GM11168 (cell line): ENCODE measurements at regions not wholly inside any gene's neighbourhood (a gene's known extent, or its start where the extent isn't known, plus 50 kb on each side); places are given as distances from the start of the nearest gene placed in this dataset.

Source experiments
- in situ Hi-C: fragments of 300-500 bp; cut with MboI; formaldehyde crosslinking; loops from one replicate; pipeline ENCODE4 v1.12.0; 2022; ENCODE audit warnings: low sequenced_read_pairs; ENCODE audit not compliant: unreplicated experiment

- in situ Hi-C loops, result no loop called here
Measured at GRCh38 chr6:139823099-139823807, 448.8 kb upstream of the CITED2 start.

- in situ Hi-C loops, result no loop called here
Measured at GRCh38 chr6:139821676-139822223, 447.3 kb upstream of the CITED2 start.

GRCh38 chr6:139820210-139820609 lies 445.8 kb upstream of the CITED2 start:
- in situ Hi-C loops, result no loop called here

GRCh38 chr6:139819776-139820175 lies 445.3 kb upstream of the CITED2 start:
- in situ Hi-C loops, result no loop called here

- in situ Hi-C loops, result no loop called here
Measured at GRCh38 chr6:139812939-139813338, 438.5 kb upstream of the CITED2 start.

GRCh38 chr6:139801571-139802321 lies 427.3 kb upstream of the CITED2 start:
- in situ Hi-C loops, result no loop called here

GRCh38 chr6:139800837-139801236 lies 426.4 kb upstream of the CITED2 start:
- in situ Hi-C loops, result no loop called here

GRCh38 chr6:139790527-139790926 lies 416.1 kb upstream of the CITED2 start:
- in situ Hi-C loops, result no loop called here

GRCh38 chr6:139784222-139784769 lies 409.8 kb upstream of the CITED2 start:
- in situ Hi-C loops, result no loop called here

GRCh38 chr6:139779988-139780774 lies 405.7 kb upstream of the CITED2 start:
- in situ Hi-C loops, result no loop called here

- in situ Hi-C loops, result no loop called here
Measured at GRCh38 chr6:139778688-139779087, 404.2 kb upstream of the CITED2 start.

GRCh38 chr6:139778106-139778505 lies 403.7 kb upstream of the CITED2 start:
- in situ Hi-C loops, result no loop called here

- in situ Hi-C loops, result no loop called here
Measured at GRCh38 chr6:139777202-139777970, 402.9 kb upstream of the CITED2 start.

GRCh38 chr6:139776041-139776440 lies 401.6 kb upstream of the CITED2 start:
- in situ Hi-C loops, result no loop called here

GRCh38 chr6:139768196-139768595 lies 393.7 kb upstream of the CITED2 start:
- in situ Hi-C loops, result loop anchor here (25.0 kb wide), 1 partner anchor 381 kb away; no protein-coding TSS in a partner anchor

- in situ Hi-C loops, result loop anchor here (25.0 kb wide), 1 partner anchor 379 kb away; no protein-coding TSS in a partner anchor
Measured at GRCh38 chr6:139766796-139767195, 392.3 kb upstream of the CITED2 start.

GRCh38 chr6:139765825-139766285 lies 391.4 kb upstream of the CITED2 start:
- in situ Hi-C loops, result loop anchor here (25.0 kb wide), 1 partner anchor 379 kb away; no protein-coding TSS in a partner anchor

GRCh38 chr6:139764498-139764986 lies 390.1 kb upstream of the CITED2 start:
- in situ Hi-C loops, result loop anchor here (25.0 kb wide), 1 partner anchor 377 kb away; no protein-coding TSS in a partner anchor
